ENCODE measurements at regions not wholly inside any gene's neighbourhood (a gene's known extent, or its start where the extent isn't known, plus 50 kb on each side); places are given as distances from the start of the nearest gene placed in this dataset.

DNA sequence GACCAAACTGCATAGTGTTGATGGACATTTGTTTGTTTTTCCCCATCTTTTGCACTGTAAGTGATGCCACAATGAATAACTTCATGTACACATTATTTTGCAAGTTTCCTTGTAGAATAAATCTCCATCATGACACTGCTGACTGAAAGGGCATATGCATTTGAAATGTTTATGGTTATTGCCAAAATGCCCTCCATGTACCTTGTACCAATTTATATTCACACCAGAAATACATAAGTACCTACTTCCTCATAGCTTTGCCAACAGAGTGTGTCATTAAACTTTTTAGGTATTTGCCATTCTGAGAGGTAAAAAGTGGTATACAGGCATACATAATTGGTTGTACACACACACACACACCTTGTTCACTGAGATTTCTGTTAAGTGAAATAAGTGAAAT is 361.0 kb upstream of the PCSK5 start:
- intact Hi-C loops (cut with micrococcal nuclease; ENCODE audit: unreplicated experiment) (no loop called here), in situ Hi-C loops (cut with HindIII; ENCODE audit: extremely low pct_ligation_motif_present, low pct_unique_long_range_greater_than_20kb) (no loop called here)
- ChIA-PET CTCF (ENCODE audit: low intra/inter-chr PET ratio, low total read pairs) (no interaction called here), POLR2A (no interaction called here)
- DNase-seq (ENCODE audit: low spot score) = no peak
- no TSS peak for BruUV-seq (replicated peaks)
- Histone ChIP-seq H3K27me3 (ENCODE audit: control insufficient read depth in 1 of 2, insufficient read depth in 2 of 2, low read length in 2 of 2) (no peaks in the 10 kb centered on the region), H3K4me2 (ENCODE audit: low read depth, low read length) (no peak overlapping the region), H2AFZ (ENCODE audit: low read length) (no peak overlapping the region), H3K4me3 (replicated peaks in 1 of 3; ENCODE audit: insufficient read depth in 1 of 3, low read depth in 2 of 3, low read length in 3 of 3) (no peak overlapping the region), H4K20me1 (ENCODE audit: insufficient read depth, low read length) (no peaks in the 10 kb centered on the region), H3K79me2 (ENCODE audit: insufficient read depth, low read length) (no peaks in the 10 kb centered on the region), H3K9ac (ENCODE audit: insufficient read depth, low read depth, low read length) (no peak overlapping the region), H3K4me1 (ENCODE audit: insufficient read depth, low read length) (no peaks in the 10 kb centered on the region), H3K9me3 (ENCODE audit: low read length) (no peaks in the 10 kb centered on the region), H3K27ac (ENCODE audit: extremely low read length, insufficient read depth, low read length) (no peak overlapping the region), H3K36me3 (replicated peaks in 1 of 2; ENCODE audit: control insufficient read depth in 1 of 2, insufficient read depth in 2 of 2, low read length in 2 of 2) (no peaks in the 10 kb centered on the region)
- no peak for FAIRE-seq
- TF ChIP-seq ZNF773 (CRISPR knock-in tag; IDR thresholded peaks at IDR 0.05; ENCODE audit: borderline replicate concordance) (no peak), FOXC1 (CRISPR knock-in tag; IDR thresholded peaks at IDR 0.05; ENCODE audit: borderline replicate concordance) (no peak), PLRG1 (conservative IDR thresholded peaks at IDR 0.05) (no peak), ZNF556 (CRISPR knock-in tag; IDR thresholded peaks at IDR 0.05; ENCODE audit: borderline replicate concordance) (no peak), NFAT5 (CRISPR knock-in tag; IDR thresholded peaks at IDR 0.05) (no peak), MXD1 (CRISPR knock-in tag; IDR thresholded peaks at IDR 0.05) (no peak), SNRNP70 (IDR thresholded peaks at IDR 0.05; ENCODE audit: low read depth, low read length) (no peak), ZNF839 (CRISPR knock-in tag; IDR thresholded peaks at IDR 0.05; ENCODE audit: borderline replicate concordance) (no peak), NFE2L2 (IDR thresholded peaks at IDR 0.05; ENCODE audit: low read length) (no peak), KAT2B (IDR thresholded peaks at IDR 0.05; ENCODE audit: borderline replicate concordance, low read depth, low read length) (no peak), HOXA5 (CRISPR knock-in tag; IDR thresholded peaks at IDR 0.05) (no peak), NCOA1 (CRISPR knock-in tag; IDR thresholded peaks at IDR 0.05) (no peak), ZMYM2 (CRISPR knock-in tag; IDR thresholded peaks at IDR 0.05) (no peak), SPEN (CRISPR knock-in tag; IDR thresholded peaks at IDR 0.05; ENCODE audit: low read depth) (no peak), ZMAT5 (CRISPR knock-in tag; IDR thresholded peaks at IDR 0.05; ENCODE audit: borderline replicate concordance, low read depth) (no peak)
- ATAC-seq = no peak
